ENCODE measurements at regions not wholly inside any gene's neighbourhood (a gene's known extent, or its start where the extent isn't known, plus 50 kb on each side); places are given as distances from the start of the nearest gene placed in this dataset.

- DNase-seq = no peak
Measured at GRCh38 chr4:1492651-1493539, 86.7 kb upstream of the NKX1-1 start.

DNA sequence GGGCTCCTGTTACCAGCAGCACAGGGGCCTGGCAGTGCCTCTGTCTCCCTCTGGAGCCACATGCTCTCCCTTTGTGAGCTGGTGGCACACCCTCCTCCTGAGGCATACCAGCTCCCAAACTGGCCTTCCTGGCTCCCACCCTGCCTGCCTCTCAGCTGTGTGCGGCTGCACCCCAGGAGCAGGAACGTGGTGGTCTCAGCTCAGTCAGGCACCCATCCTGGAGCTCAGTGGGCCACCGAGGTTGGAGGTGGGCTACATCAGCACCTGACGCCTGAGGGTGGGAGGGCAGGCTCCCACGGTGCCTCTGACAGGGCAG is 85.9 kb upstream of the NKX1-1 start:
- no peak for DNase-seq

- DNase-seq = no peak
Measured at GRCh38 chr4:1491328-1492141, 85.3 kb upstream of the NKX1-1 start.

DNA sequence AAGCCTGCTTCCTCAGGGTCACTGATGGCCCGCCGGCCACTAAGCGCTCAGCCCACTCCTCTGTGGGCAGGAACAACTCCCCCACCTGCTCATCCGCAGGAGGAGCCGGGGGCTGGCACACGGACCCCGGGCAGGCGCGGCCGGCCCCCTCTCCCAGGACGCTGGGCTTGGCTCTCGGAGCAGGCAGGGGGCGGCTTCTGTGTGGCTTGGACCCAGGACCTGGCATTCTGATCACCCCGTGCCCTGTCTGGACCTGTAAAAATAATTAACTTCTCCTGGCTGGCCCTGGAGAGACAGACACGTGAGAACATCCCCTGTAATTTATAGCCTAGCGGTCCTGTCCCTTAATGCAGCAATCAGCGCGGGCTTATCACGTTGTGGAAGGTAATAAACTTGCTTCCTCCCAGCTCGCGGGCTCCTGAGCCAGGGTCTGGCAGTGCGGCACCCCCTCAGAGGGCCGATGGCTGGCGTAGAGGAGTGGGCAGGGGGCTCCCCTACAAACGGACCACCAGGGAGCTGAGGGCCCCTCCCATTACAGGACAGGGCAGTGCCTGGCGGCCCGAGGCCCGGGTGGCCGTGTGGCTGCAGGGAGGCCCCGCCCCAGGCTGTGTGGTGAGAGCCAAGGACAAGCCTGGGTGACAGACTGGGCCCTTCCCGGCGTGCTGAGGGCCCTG is 84.5 kb upstream of the NKX1-1 start:
- DNase-seq = no peak

GRCh38 chr4:1490011-1490653 is 83.9 kb upstream of the NKX1-1 start:
- no peak for DNase-seq

DNA sequence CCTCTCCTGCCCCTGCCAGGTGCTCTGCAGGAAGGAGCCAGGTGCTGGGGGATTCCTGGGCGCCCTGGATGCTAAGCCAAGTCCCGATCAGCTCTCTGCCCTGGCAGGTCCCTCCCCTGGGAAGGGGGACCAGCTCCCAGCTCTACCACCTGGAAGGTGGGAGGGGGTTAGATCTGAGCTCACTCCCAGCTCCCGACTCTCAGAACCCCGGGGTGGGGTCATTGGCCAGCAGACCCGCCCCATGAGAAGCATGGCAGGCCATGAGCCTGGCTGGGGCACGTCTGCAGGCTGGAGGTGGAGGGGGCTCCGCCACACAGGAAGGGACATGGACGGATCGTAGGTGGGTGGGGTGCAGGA is 83.4 kb upstream of the NKX1-1 start:
- DNase-seq = no peak

GRCh38 chr4:1488831-1489638 is 82.8 kb upstream of the NKX1-1 start:
- no peak for DNase-seq

DNA sequence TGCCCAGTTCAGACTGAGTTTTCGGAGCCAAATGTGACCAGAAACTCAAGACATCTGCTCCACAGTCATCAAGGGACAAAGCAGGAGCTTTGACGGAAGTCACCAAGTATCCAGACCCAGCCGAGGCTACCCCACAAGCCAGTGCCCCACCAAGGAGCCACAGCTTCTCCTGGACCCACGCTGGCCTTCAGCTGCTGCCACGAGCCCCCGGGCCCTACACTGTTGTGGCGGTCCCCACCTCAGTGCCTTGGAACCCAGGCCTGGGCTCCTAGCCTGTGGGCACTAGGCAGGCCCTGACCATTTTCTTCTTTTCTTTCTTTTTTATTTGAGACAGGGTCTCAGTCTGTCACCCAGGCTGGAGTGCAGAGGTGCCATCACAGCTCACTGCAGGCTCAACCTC is 82.1 kb upstream of the NKX1-1 start:
- no peak for DNase-seq

GRCh38 chr4:1487761-1488160 is 81.5 kb upstream of the NKX1-1 start:
- no peak for DNase-seq

- DNase-seq = no peak
Measured at GRCh38 chr4:1487106-1487505, 80.9 kb upstream of the NKX1-1 start.

GRCh38 chr4:1485280-1485679 is 79.0 kb upstream of the NKX1-1 start:
- no peak for DNase-seq

GRCh38 chr4:1480720-1481119 is 74.5 kb upstream of the NKX1-1 start:
- DNase-seq = no peak

DNA sequence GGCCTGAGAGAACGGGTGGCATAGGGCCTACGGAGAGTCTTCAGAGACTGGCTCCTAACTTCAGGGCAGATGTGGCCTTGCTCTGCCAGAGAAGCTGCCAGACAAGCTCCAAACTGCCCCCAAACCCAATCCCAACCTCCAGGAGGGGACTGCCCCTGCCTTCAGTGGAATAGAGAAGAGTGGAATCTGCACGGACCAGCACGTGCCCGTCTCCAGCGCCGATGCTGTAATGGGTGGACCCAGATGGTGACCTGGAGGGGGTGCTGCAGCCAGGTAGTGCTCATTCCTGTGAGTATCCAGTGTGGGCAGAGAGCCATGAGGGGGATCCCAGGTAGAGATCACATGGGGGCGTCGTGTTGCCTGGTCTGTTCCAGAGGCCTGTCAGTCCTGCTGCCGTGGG is 73.2 kb upstream of the NKX1-1 start:
- DNase-seq = no peak

DNA sequence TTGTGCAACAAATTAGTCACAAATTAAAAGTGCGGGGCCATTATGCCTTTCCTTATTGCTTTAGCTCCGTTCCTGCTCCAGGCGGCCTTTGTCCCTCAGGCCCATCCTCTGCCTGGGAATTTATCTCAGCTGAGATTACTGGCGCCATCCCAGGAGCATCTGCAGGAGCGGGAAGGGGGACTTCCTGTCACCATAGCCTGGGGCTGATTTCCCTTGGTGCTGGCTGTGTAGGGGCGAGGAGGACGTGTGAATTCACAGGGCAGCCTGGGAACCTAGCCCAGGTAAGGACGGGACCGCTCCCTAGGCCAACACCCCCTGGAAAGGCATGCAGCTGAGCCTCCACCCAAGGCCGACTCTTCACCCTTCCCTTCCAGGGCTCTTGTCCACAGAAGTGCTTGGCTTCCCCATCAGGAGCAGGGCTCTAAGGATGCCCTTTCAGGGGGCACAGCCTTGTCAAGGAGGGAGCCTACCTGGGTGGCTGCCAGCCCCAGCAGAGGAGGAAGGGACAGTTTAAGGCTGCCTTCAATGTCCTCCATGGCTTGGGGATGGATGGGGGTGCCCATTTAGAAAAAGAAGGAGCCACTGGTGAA is 72.6 kb upstream of the NKX1-1 start:
- DNase-seq = no peak

GRCh38 chr4:1477045-1477840 is 71.0 kb upstream of the NKX1-1 start:
- DNase-seq = no peak

DNA sequence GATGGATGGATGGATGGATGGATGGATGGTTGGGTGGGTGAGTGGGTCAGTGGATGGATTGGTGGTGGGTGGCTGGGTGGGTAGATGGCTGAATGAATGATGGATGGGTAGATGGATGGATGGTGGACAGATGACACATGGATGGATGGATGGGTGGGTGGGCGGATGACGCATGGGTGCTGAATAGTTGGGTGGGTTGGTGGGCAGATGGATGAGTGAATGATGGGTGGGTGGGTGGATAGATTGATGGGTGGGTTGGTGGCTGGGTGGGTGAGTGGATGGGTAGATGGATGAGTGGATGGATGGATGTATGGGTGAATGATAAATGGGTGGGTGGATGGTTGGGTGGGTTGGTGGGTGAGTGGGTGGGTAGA is 69.9 kb upstream of the NKX1-1 start:
- no peak for DNase-seq

- DNase-seq = no peak
Measured at GRCh38 chr4:1475277-1476139, 69.3 kb upstream of the NKX1-1 start.

GRCh38 chr4:1474126-1475090 is 68.2 kb upstream of the NKX1-1 start:
- DNase-seq = no peak

DNA sequence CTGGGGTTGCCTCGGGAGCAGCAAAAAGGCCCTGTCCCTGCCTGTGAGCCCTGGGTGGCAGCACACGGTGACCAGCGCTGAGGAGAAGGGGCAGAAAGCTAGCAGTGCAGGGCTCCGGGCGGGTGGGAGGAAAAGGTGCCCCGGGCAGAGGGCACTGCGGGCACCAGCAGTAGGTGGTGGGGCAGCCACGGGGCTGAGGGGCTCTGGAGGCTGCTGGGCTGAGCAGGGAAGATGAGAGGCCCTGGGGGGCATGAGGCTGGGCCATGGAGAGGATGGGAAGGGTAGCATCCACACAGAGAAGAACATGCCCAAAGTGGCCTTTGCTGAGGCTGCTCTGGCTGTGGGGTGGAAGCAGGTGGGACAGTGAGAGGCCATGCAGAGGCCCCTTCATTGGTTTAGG is 67.5 kb upstream of the NKX1-1 start:
- DNase-seq = no peak

Measured in NCI-H2029 treated with DMSO at 0.1 percent for 48 hours (cell line).